Stimulated activated CD4-positive, alpha-beta T cell treated with anti-CD3 and anti-CD28 coated beads, Interleukin-12 subunit alpha, Interleukin-12 subunit beta, amount 100 ng/mL, for 24 hours (primary cell): ENCODE measurements at regions not wholly inside any gene's neighbourhood (a gene's known extent, or its start where the extent isn't known, plus 50 kb on each side); places are given as distances from the start of the nearest gene placed in this dataset.
A peak's percentile ranks its signal among the peaks of the same experiment; 100 is the strongest.
"Not testable (repeated sequence)": the region's sequence is repeated elsewhere in the genome, so short reads cannot be mapped to it uniquely, and the experiment has no call there.

Experiments used
- DNase-seq, 2 experiments: peaks; one replicate each; pipeline ENCODE4 v3.0.0-alpha.2; 2020; ENCODE audit warnings: low read depth in 2 of 2

GRCh38 chr5:90285581-90285980, 124.0 kb downstream of the CETN3 start:
- no peak for DNase-seq

- no peak for DNase-seq
Observed at GRCh38 chr5:90284375-90284774, 125.2 kb downstream of the CETN3 start.

GRCh38 chr5:90279091-90279490, 130.5 kb downstream of the CETN3 start:
- DNase-seq: no peak

GRCh38 chr5:90274216-90274615, 135.3 kb downstream of the CETN3 start:
- DNase-seq: no peak

GRCh38 chr5:90267646-90268045, 141.9 kb downstream of the CETN3 start:
- no peak for DNase-seq

- no peak for DNase-seq
Observed at GRCh38 chr5:90265545-90265857, 144.1 kb downstream of the CETN3 start.

GRCh38 chr5:90264689-90265544, 144.6 kb downstream of the CETN3 start:
- DNase-seq: peak; percentile 2 to 31

GRCh38 chr5:90263102-90263820, 146.3 kb downstream of the CETN3 start:
- no peak for DNase-seq

GRCh38 chr5:90251447-90251846, 158.1 kb downstream of the CETN3 start:
- no peak for DNase-seq

- no peak for DNase-seq
Observed at GRCh38 chr5:90248640-90249039, 160.9 kb downstream of the CETN3 start.

- not testable (repeated sequence) for DNase-seq
Observed at GRCh38 chr5:90243848-90244247, 165.7 kb downstream of the CETN3 start.

GRCh38 chr5:90233476-90233875, 176.1 kb downstream of the CETN3 start:
- no peak for DNase-seq

- DNase-seq: no peak
Observed at GRCh38 chr5:90231688-90232087, 177.9 kb downstream of the CETN3 start.

- DNase-seq: no peak
Observed at GRCh38 chr5:90227683-90228082, 181.9 kb downstream of the CETN3 start.

- DNase-seq: no peak
Observed at GRCh38 chr5:90226433-90227099, 183.0 kb downstream of the CETN3 start.

- no peak for DNase-seq
Observed at GRCh38 chr5:90224342-90224741, 185.2 kb downstream of the CETN3 start.

- no peak for DNase-seq
Observed at GRCh38 chr5:90223756-90224155, 185.8 kb downstream of the CETN3 start.

- DNase-seq: no peak
Observed at GRCh38 chr5:90221951-90222350, 187.6 kb downstream of the CETN3 start.

GRCh38 chr5:90220554-90220953, 189.0 kb downstream of the CETN3 start:
- no peak for DNase-seq

- no peak for DNase-seq
Observed at GRCh38 chr5:90214991-90215390, 194.6 kb downstream of the CETN3 start.

GRCh38 chr5:90208323-90208722, 201.2 kb downstream of the CETN3 start:
- not testable (repeated sequence) for DNase-seq

- DNase-seq: no peak
Observed at GRCh38 chr5:90201923-90202322, 207.6 kb downstream of the CETN3 start.
